ENCODE measurements at regions not wholly inside any gene's neighbourhood (a gene's known extent, or its start where the extent isn't known, plus 50 kb on each side); places are given as distances from the start of the nearest gene placed in this dataset.

DNA sequence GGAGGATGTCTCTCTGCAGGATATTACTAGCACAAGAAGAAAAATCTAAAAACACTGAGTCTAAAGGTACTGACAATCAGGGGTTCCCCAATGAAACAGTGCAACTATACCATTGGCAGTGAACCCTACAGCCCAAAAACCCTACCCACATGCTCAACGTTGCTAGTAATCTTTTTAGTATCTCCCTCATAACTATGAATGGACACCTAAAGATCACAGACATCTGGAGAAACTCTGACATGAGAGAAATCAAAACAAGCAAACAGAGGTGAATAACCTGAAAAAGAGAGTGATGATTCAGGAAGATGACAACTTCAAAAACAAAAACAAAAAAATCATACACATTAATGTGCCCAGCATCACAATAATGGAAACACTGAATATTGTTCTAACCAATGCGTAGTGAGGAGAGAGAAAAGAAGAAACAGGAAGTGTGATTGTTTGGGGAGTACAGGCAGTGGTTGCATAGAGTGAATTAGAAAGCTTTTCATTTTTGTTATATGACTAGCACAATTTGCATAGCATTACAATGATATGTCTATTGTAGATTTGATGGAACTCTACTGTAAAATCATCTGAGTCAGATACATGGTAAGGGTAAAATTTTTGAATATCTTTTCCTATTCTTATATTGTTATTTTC is 78.9 kb upstream of the FMR1 start:
- POLR2A ChIA-PET (ENCODE audit: unreplicated experiment), result no interaction called here
- no peaks in the 10 kb centered on the region for H3K79me2 ChIP-seq (ENCODE audit: low read depth)
- H3F3A ChIP-seq (ENCODE audit: insufficient read depth, low read depth), result peaks cover 6% of the 10 kb centered on the region; the same call in 1 of the 2 replicates
- no peaks in the 10 kb centered on the region for H3K36me3 ChIP-seq (ENCODE audit: low read depth)
- H4K20me1 ChIP-seq (ENCODE audit: insufficient read depth), result no peaks in the 10 kb centered on the region
- H3K4me2 ChIP-seq, result no peak overlapping the region
- no peaks in the 10 kb centered on the region; the same call in none of the 2 replicates for H3K9me3 ChIP-seq (ENCODE audit: insufficient read depth, low read depth)
- intact Hi-C loops (cut with micrococcal nuclease; ENCODE audit: unreplicated experiment), result no loop called here
- no peak for TF ChIP-seq EZH2 (IDR thresholded peaks at IDR 0.05; ENCODE audit: low read depth)
- TF ChIP-seq, protein P1, sequence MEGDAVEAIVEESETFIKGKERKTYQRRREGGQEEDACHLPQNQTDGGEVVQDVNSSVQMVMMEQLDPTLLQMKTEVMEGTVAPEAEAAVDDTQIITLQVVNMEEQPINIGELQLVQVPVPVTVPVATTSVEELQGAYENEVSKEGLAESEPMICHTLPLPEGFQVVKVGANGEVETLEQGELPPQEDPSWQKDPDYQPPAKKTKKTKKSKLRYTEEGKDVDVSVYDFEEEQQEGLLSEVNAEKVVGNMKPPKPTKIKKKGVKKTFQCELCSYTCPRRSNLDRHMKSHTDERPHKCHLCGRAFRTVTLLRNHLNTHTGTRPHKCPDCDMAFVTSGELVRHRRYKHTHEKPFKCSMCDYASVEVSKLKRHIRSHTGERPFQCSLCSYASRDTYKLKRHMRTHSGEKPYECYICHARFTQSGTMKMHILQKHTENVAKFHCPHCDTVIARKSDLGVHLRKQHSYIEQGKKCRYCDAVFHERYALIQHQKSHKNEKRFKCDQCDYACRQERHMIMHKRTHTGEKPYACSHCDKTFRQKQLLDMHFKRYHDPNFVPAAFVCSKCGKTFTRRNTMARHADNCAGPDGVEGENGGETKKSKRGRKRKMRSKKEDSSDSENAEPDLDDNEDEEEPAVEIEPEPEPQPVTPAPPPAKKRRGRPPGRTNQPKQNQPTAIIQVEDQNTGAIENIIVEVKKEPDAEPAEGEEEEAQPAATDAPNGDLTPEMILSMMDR (conservative IDR thresholded peaks at IDR 0.05), result no peak
- no peak overlapping the region for H3K27ac ChIP-seq
- no peaks in the 10 kb centered on the region for H3K27me3 ChIP-seq (ENCODE audit: insufficient read depth, low read depth)
- H3K4me1 ChIP-seq (replicated peaks; ENCODE audit: insufficient read depth), result no peaks in the 10 kb centered on the region
- H2AFZ ChIP-seq, result no peak overlapping the region
- DNase-seq, result no peak
- no TSS peak for BruUV-seq (replicated peaks)
- CTCF ChIA-PET, result no interaction called here
- no peak overlapping the region for H3K4me3 ChIP-seq
- H3K9me2 ChIP-seq (ENCODE audit: insufficient read depth), result no peaks in the 10 kb centered on the region

DNA sequence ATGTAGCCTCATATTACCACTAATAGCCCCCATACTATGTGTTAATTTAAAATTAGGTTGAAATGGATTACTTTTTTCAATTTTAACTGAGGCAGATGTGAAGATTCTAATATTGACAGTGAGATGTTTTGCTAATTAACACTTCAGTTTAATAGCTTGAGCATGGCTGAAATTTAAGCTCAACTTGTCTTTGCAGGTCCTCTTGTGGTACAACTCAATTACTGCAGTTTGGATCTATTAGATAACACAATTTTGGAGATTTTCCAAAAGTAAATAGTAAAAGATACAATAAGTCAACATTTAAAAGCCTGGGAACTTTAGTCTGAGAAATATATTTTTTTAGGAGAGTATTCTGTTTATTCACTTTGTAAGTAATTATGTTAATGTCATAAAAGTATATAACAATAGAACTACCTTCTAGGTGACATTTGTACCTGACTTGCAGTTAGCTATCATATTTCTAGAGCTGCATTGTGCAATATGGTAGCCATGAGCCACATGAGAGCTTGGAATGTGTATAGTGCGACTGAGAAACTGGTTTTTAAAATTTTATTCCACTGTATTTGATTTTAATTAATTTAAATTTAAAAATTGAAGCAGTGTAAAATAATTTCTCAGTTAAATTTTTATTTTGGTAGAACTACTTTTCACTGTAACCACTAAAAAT is 73.1 kb upstream of the FMR1 start:
- intact Hi-C loops (cut with micrococcal nuclease; ENCODE audit: unreplicated experiment), result no loop called here
- ChIA-PET CTCF (interaction anchor here (0.5 kb wide), 1 partner anchor 10 kb away, joined by 3 read pairs; no protein-coding TSS in a partner anchor), POLR2A (ENCODE audit: unreplicated experiment) (no interaction called here)
- H3K36me3 ChIP-seq (ENCODE audit: low read depth), result no peaks in the 10 kb centered on the region
- H3K4me2 ChIP-seq, result no peak overlapping the region
- H3K79me2 ChIP-seq (ENCODE audit: low read depth), result no peaks in the 10 kb centered on the region
- BruUV-seq (replicated peaks), result no TSS peak
- DNase-seq, result peak in 1 of 2 experiments; percentile 41
- no peak overlapping the region for H3K4me3 ChIP-seq
- H2AFZ ChIP-seq, result no peak overlapping the region
- H3K4me1 ChIP-seq (replicated peaks; ENCODE audit: insufficient read depth), result no peaks in the 10 kb centered on the region
- H3F3A ChIP-seq (ENCODE audit: insufficient read depth, low read depth), result no peaks in the 10 kb centered on the region
- no peaks in the 10 kb centered on the region for H3K9me3 ChIP-seq (ENCODE audit: insufficient read depth, low read depth)
- TF ChIP-seq, protein P1 (conservative IDR thresholded peaks at IDR 0.05), result peak; percentile 79
- no peak for TF ChIP-seq EZH2 (IDR thresholded peaks at IDR 0.05; ENCODE audit: low read depth)
- no peaks in the 10 kb centered on the region for H3K9me2 ChIP-seq (ENCODE audit: insufficient read depth)
- no peaks in the 10 kb centered on the region for H3K27me3 ChIP-seq (ENCODE audit: insufficient read depth, low read depth)
- no peaks in the 10 kb centered on the region for H4K20me1 ChIP-seq (ENCODE audit: insufficient read depth)
- no peak overlapping the region for H3K27ac ChIP-seq

DNA sequence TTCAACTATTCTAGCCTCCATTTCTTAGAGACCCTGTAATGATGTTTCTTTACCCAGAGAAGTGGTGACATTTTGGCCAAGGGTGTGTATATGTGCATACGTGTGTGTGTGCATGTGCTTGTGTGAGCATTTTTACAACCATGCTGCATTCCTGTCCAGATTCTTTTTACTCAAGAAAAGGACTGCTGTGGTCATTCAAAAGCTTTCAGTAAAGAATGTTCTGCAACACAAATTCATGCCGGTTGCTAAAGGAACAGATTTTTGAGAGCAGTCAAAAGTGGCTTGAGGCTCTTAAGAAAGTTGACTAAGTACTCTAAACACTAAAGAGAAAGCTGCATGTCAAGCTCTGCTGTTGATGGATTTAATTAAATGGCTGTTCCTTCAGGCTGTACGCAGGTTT is 65.0 kb upstream of the FMR1 start:
- intact Hi-C loops (cut with micrococcal nuclease; ENCODE audit: unreplicated experiment), result loop anchor here (5.0 kb wide), 1 partner anchor 66 kb away; the partner anchor contains the start of gene FMR1
- Histone ChIP-seq H3K27ac (no peak overlapping the region), H3K4me1 (replicated peaks; ENCODE audit: insufficient read depth) (0 out of 2 replicates have a peak, but pooled peaks cover 5% of the 10 kb centered on the region), H3K4me3 (no peak overlapping the region), H3F3A (ENCODE audit: insufficient read depth, low read depth) (no peaks in the 10 kb centered on the region), H3K27me3 (ENCODE audit: insufficient read depth, low read depth) (no peaks in the 10 kb centered on the region), H3K9me2 (ENCODE audit: insufficient read depth) (no peaks in the 10 kb centered on the region), H3K36me3 (ENCODE audit: low read depth) (no peaks in the 10 kb centered on the region), H3K79me2 (ENCODE audit: low read depth) (no peaks in the 10 kb centered on the region), H2AFZ (no peak overlapping the region), H4K20me1 (ENCODE audit: insufficient read depth) (no peaks in the 10 kb centered on the region), H3K4me2 (no peak overlapping the region), H3K9me3 (ENCODE audit: insufficient read depth, low read depth) (no peaks in the 10 kb centered on the region)
- POLR2A ChIA-PET (ENCODE audit: unreplicated experiment), result no interaction called here
- CTCF ChIA-PET, result no interaction called here
- no peak for DNase-seq
- no TSS peak for BruUV-seq (replicated peaks)
- TF ChIP-seq EZH2 (IDR thresholded peaks at IDR 0.05; ENCODE audit: low read depth), result no peak
- TF ChIP-seq, protein P1 (conservative IDR thresholded peaks at IDR 0.05), result no peak
